ENCODE measurements at regions not wholly inside any gene's neighbourhood (a gene's known extent, or its start where the extent isn't known, plus 50 kb on each side); places are given as distances from the start of the nearest gene placed in this dataset.
"Not testable (repeated sequence)": the region's sequence is repeated elsewhere in the genome, so short reads cannot be mapped to it uniquely, and the experiment has no call there.

- DNase-seq (ENCODE audit: low spot score): peak; percentile 16
These were observed 353.2 kb downstream of the PRR16 start for GRCh38 chr5:120817044-120817985.

GRCh38 chr5:120818128-120818527 lies 354.0 kb downstream of the PRR16 start:
- no peak for DNase-seq (ENCODE audit: low spot score)

GRCh38 chr5:120823328-120823727 lies 359.2 kb downstream of the PRR16 start:
- DNase-seq (ENCODE audit: low spot score): no peak

- not testable (repeated sequence) for DNase-seq (ENCODE audit: low spot score)
These were observed 367.5 kb downstream of the PRR16 start for GRCh38 chr5:120831646-120832045.

GRCh38 chr5:120841830-120842229 lies 377.7 kb downstream of the PRR16 start:
- no peak for DNase-seq (ENCODE audit: low spot score)

GRCh38 chr5:120843390-120843980 lies 379.4 kb downstream of the PRR16 start:
- no peak for DNase-seq (ENCODE audit: low spot score)

GRCh38 chr5:120848883-120849282 lies 384.8 kb downstream of the PRR16 start:
- DNase-seq (ENCODE audit: low spot score): no peak

- no peak for DNase-seq (ENCODE audit: low spot score)
These were observed 388.2 kb downstream of the PRR16 start for GRCh38 chr5:120852222-120852860.

GRCh38 chr5:120866997-120867396 lies 402.9 kb downstream of the PRR16 start:
- DNase-seq (ENCODE audit: low spot score): no peak

- no peak for DNase-seq (ENCODE audit: low spot score)
These were observed 405.7 kb downstream of the PRR16 start for GRCh38 chr5:120869831-120870230.

- no peak for DNase-seq (ENCODE audit: low spot score)
These were observed 408.2 kb downstream of the PRR16 start for GRCh38 chr5:120872297-120872696.

- DNase-seq (ENCODE audit: low spot score): no peak
These were observed 409.0 kb downstream of the PRR16 start for GRCh38 chr5:120873083-120873482.

GRCh38 chr5:120874081-120874862 lies 410.2 kb downstream of the PRR16 start:
- no peak for DNase-seq (ENCODE audit: low spot score)

GRCh38 chr5:120882038-120882775 lies 418.1 kb downstream of the PRR16 start:
- DNase-seq (ENCODE audit: low spot score): no peak

- no peak for DNase-seq (ENCODE audit: low spot score)
These were observed 422.3 kb downstream of the PRR16 start for GRCh38 chr5:120886351-120886860.

- DNase-seq (ENCODE audit: low spot score): no peak
These were observed 431.6 kb downstream of the PRR16 start for GRCh38 chr5:120895660-120896059.

- no peak for DNase-seq (ENCODE audit: low spot score)
These were observed 437.1 kb downstream of the PRR16 start for GRCh38 chr5:120901199-120901598.

GRCh38 chr5:120907953-120908352 lies 443.9 kb downstream of the PRR16 start:
- DNase-seq (ENCODE audit: low spot score): no peak

- DNase-seq (ENCODE audit: low spot score): no peak
These were observed 446.5 kb downstream of the PRR16 start for GRCh38 chr5:120910629-120911028.

GRCh38 chr5:120913396-120913795 lies 449.3 kb downstream of the PRR16 start:
- DNase-seq (ENCODE audit: low spot score): no peak

GRCh38 chr5:120917214-120917758 lies 453.2 kb downstream of the PRR16 start:
- DNase-seq (ENCODE audit: low spot score): no peak
